ENCODE measurements at regions not wholly inside any gene's neighbourhood (a gene's known extent, or its start where the extent isn't known, plus 50 kb on each side); places are given as distances from the start of the nearest gene placed in this dataset.
"Not testable (repeated sequence)": the region's sequence is repeated elsewhere in the genome, so short reads cannot be mapped to it uniquely, and the experiment has no call there.

DNA sequence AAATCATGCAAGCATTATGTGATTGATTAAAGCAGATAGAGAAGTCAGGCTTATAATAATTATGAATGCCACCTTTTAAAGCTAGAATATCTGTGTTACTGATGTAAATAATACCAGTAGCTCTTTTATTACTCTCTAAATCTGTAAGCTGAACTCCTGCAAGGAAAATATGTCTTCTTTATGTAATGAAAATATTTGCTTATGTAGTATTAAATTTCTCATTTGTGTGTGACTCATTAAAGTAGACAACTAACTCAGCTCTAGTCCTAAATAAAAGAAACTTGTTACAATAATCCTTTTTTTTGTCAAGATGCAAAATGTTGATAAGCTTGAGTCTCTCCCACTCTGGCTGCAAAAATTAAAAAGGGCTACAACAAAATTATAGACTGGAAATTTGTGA, 137.7 kb upstream of the FAT1 start:
- H3K27me3 ChIP-seq (replicated peaks), result no peaks in the 10 kb centered on the region
- TF ChIP-seq, protein P1, sequence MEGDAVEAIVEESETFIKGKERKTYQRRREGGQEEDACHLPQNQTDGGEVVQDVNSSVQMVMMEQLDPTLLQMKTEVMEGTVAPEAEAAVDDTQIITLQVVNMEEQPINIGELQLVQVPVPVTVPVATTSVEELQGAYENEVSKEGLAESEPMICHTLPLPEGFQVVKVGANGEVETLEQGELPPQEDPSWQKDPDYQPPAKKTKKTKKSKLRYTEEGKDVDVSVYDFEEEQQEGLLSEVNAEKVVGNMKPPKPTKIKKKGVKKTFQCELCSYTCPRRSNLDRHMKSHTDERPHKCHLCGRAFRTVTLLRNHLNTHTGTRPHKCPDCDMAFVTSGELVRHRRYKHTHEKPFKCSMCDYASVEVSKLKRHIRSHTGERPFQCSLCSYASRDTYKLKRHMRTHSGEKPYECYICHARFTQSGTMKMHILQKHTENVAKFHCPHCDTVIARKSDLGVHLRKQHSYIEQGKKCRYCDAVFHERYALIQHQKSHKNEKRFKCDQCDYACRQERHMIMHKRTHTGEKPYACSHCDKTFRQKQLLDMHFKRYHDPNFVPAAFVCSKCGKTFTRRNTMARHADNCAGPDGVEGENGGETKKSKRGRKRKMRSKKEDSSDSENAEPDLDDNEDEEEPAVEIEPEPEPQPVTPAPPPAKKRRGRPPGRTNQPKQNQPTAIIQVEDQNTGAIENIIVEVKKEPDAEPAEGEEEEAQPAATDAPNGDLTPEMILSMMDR (IDR thresholded peaks at IDR 0.05; ENCODE audit: low read depth, low read length, missing control alignments), result no peak
- no peak overlapping the region for H3K4me3 ChIP-seq (ENCODE audit: low read depth, low read length)
- no peaks in the 10 kb centered on the region for H3K36me3 ChIP-seq (replicated peaks)
- DNase-seq, result no peak
- in situ Hi-C loops (cut with HindIII; ENCODE audit: low pct_ligation_motif_present, low sequenced_read_pairs), result no loop called here
- no peak overlapping the region for H3K27ac ChIP-seq

DNA sequence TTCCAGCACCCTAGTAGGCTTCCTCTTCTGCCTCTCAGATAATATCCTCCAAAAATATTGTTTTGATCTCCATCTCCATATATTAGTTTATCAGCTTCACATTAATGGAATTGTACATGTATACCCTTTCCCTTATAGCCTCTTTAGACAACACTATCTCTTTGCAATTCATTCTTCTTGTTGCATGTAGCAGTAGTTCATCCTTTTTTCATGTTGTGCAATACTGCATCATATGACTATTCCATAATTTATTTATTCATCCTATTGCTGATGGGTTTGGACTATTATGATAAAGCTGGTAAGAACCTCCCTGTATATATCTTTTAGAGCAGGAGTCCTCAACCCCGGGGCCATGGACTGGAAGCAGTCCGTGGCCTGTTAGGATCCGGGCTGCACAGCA, 148.2 kb upstream of the FAT1 start:
- H3K36me3 ChIP-seq (replicated peaks), result no peaks in the 10 kb centered on the region
- no peak overlapping the region for H3K4me3 ChIP-seq (ENCODE audit: low read depth, low read length)
- in situ Hi-C loops (cut with HindIII; ENCODE audit: low pct_ligation_motif_present, low sequenced_read_pairs), result no loop called here
- TF ChIP-seq, protein P1 (IDR thresholded peaks at IDR 0.05; ENCODE audit: low read depth, low read length, missing control alignments), result no peak
- H3K27ac ChIP-seq, result no peak overlapping the region
- no peaks in the 10 kb centered on the region for H3K27me3 ChIP-seq (replicated peaks)
- DNase-seq, result no peak

DNA sequence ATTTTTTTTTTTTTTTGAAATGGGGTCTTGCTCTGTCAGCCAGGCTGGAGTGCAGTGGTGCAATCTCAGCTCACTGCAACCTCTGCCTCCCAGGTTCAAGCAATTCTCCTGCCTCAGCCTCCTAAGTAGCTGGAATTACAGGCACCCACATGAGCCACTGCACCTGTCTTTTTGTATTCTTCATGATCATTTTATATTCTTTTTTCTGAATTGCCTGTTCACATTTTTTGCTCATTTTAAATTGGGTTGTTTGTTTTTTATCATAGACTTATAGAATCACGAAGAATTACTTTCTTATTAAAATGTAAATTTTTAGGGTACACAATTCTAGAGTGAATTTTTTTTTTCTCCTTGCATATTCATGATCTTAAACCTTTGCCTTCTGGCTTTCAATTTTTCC, 149.4 kb upstream of the FAT1 start:
- in situ Hi-C loops (cut with HindIII; ENCODE audit: low pct_ligation_motif_present, low sequenced_read_pairs); DNase-seq; H3K4me3 ChIP-seq (ENCODE audit: low read depth, low read length); H3K27me3 ChIP-seq (replicated peaks); H3K36me3 ChIP-seq (replicated peaks); H3K27ac ChIP-seq: not testable (repeated sequence)

DNA sequence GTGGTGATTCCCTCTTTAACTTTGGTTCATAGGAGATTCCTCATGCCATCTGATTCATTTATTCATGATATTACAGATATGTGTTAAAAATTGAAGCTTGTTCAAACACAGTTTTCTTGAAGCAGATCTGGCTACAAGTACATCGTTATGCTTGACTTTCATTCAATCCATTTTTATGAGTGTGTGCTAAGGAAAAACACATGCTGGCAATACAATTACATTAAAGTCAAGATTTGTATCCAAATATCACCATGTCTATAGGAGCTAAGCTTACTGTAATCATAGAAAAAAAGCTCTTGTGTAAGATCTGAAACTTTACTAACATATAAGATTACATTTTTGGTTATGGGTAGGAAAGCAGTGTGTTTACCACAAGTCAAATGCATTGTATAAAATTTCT, 151.8 kb upstream of the FAT1 start:
- Histone ChIP-seq H3K27ac (no peak overlapping the region), H3K36me3 (replicated peaks) (no peaks in the 10 kb centered on the region), H3K27me3 (replicated peaks) (no peaks in the 10 kb centered on the region), H3K4me3 (ENCODE audit: low read depth, low read length) (no peak overlapping the region)
- DNase-seq, result no peak
- TF ChIP-seq, protein P1 (IDR thresholded peaks at IDR 0.05; ENCODE audit: low read depth, low read length, missing control alignments), result no peak
- in situ Hi-C loops (cut with HindIII; ENCODE audit: low pct_ligation_motif_present, low sequenced_read_pairs), result no loop called here

DNA sequence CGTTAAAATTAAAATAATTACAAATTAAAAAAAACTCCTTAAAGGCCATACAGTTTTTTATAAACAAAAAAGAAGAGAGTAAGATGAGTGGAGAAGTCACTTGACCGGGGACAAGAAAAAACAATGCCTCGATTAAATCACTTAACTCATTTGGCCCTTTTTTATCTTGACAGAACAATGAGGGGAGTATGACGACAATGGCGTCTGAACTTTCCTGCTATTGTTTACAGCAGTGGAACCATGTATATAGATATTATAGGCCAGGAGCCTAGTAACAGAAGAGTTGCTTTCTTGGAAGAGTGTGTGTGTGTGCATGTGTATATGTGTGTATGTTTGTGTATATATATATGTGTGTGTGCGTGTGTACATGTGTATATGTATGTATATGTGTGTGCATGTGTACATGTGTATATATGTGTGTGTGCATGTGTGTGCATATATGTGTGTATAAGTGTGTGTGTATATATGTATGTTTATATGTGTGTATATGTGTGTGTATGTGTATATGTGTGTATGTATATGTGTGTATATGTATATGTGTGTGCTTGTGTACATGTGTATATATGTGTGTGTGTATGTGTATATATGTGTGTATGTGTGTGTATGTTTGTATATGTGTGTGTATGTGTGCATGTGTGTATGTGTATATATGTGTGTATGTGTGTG, 153.4 kb upstream of the FAT1 start:
- H3K27me3 ChIP-seq (replicated peaks), result no peaks in the 10 kb centered on the region
- H3K27ac ChIP-seq, result no peak overlapping the region
- in situ Hi-C loops (cut with HindIII; ENCODE audit: low pct_ligation_motif_present, low sequenced_read_pairs), result no loop called here
- no peak overlapping the region for H3K4me3 ChIP-seq (ENCODE audit: low read depth, low read length)
- no peak for DNase-seq
- TF ChIP-seq, protein P1 (IDR thresholded peaks at IDR 0.05; ENCODE audit: low read depth, low read length, missing control alignments), result no peak
- no peaks in the 10 kb centered on the region for H3K36me3 ChIP-seq (replicated peaks)

DNA sequence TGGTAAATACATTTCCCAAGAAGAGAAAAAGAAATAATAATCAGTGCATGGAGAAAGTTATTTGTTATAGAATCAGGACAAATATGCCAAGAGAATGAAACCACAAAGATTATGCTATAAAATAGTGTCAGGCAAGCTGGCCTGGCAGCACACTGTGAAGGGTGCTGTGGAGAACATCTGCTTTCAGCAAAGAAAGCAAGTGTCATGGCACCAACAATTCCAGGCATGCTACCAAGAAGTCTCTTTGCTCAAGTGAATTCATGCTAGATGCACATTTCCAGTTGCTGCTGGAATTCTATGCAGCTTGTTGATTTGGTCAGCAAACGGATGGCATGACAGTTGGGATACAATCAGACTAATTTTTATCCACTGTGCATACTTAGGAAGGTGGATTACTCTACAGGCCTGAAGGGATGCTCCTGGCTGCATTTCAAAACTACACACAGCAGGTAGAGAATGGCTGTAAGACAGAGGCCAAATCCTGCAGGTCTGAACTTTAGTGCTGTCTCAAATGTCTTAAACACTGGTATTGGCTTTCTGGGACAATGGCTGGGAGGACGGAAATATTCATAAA, 154.6 kb upstream of the FAT1 start:
- Histone ChIP-seq H3K36me3 (replicated peaks) (no peaks in the 10 kb centered on the region), H3K27me3 (replicated peaks) (no peaks in the 10 kb centered on the region), H3K27ac (no peak overlapping the region), H3K4me3 (ENCODE audit: low read depth, low read length) (no peak overlapping the region)
- no peak for DNase-seq
- in situ Hi-C loops (cut with HindIII; ENCODE audit: low pct_ligation_motif_present, low sequenced_read_pairs), result no loop called here
- TF ChIP-seq, protein P1 (IDR thresholded peaks at IDR 0.05; ENCODE audit: low read depth, low read length, missing control alignments), result no peak
